ENCODE measurements at regions not wholly inside any gene's neighbourhood (a gene's known extent, or its start where the extent isn't known, plus 50 kb on each side); places are given as distances from the start of the nearest gene placed in this dataset.

GRCh38 chrX:131477498-131477897, 66.4 kb upstream of the OR13H1 start:
- ATAC-seq = no peak

More at GRCh38 chrX:131477498-131477897, 66.4 kb upstream of the OR13H1 start:
- no peak for TF ChIP-seq ZC3H10 (CRISPR knock-in tag; IDR thresholded peaks at IDR 0.05)
- no peak for TF ChIP-seq ISL1 (CRISPR knock-in tag; IDR thresholded peaks at IDR 0.05)
- no peak for TF ChIP-seq TOX (CRISPR knock-in tag; IDR thresholded peaks at IDR 0.05; ENCODE audit: borderline replicate concordance)
- TF ChIP-seq PATZ1 (CRISPR knock-in tag; IDR thresholded peaks at IDR 0.05; ENCODE audit: borderline replicate concordance) = no peak
- no peak for TF ChIP-seq ARNTL (CRISPR knock-in tag; IDR thresholded peaks at IDR 0.05; ENCODE audit: borderline replicate concordance, low read depth)
- TF ChIP-seq ZNF8 (CRISPR knock-in tag; IDR thresholded peaks at IDR 0.05) = no peak
- no peak for TF ChIP-seq TSHZ2 (CRISPR knock-in tag; IDR thresholded peaks at IDR 0.05)
- no peak for TF ChIP-seq ESRRG (CRISPR knock-in tag; IDR thresholded peaks at IDR 0.05)
- no peak for TF ChIP-seq CSRNP3 (CRISPR knock-in tag; IDR thresholded peaks at IDR 0.05)
- no peak for TF ChIP-seq RARB (CRISPR knock-in tag; IDR thresholded peaks at IDR 0.05)
- TF ChIP-seq CSDC2 (CRISPR knock-in tag; IDR thresholded peaks at IDR 0.05) = no peak
- no peak for TF ChIP-seq OSR1 (CRISPR knock-in tag; IDR thresholded peaks at IDR 0.05)
- no peak for TF ChIP-seq GLIS3 (CRISPR knock-in tag; IDR thresholded peaks at IDR 0.05)
- TF ChIP-seq BACH2 (CRISPR knock-in tag; IDR thresholded peaks at IDR 0.05; ENCODE audit: borderline replicate concordance) = no peak
- TF ChIP-seq TCF4 (CRISPR knock-in tag; IDR thresholded peaks at IDR 0.05; ENCODE audit: borderline replicate concordance) = no peak

Data from SK-N-SH treated with all-trans-retinoic acid at 6 μM for 48 hours (cell line).